ENCODE measurements at regions not wholly inside any gene's neighbourhood (a gene's known extent, or its start where the extent isn't known, plus 50 kb on each side); places are given as distances from the start of the nearest gene placed in this dataset.

- H3K4me3 Mint-ChIP-seq: no peak overlapping the region
- no CpG with 5 or more reads among the region's 9 CpGs for WGBS (ENCODE audit: extremely low coverage, insufficient read length, low lambda C conversion rate)
- H3K27ac Mint-ChIP-seq: no peak overlapping the region
Measured at GRCh38 chr18:24810561-24811305, 350.3 kb downstream of the HRH4 start.

More at GRCh38 chr18:24810561-24811305, 350.3 kb downstream of the HRH4 start:
- H4K5ac ChIP-seq (ENCODE audit: insufficient read length, low read depth, low read length): no peak overlapping the region
- no peak overlapping the region for H2BK120ac ChIP-seq (ENCODE audit: low read depth, low read length, poor library complexity, severe bottlenecking)
- H3K9ac ChIP-seq (ENCODE audit: extremely low read depth, insufficient read length, low read length): no peak overlapping the region
- H3K56ac ChIP-seq (ENCODE audit: insufficient read length, low read depth, low read length): no peak overlapping the region
- no peak for DNase-seq
- no peaks in the 10 kb centered on the region for H3K9me3 ChIP-seq (ENCODE audit: control insufficient read depth, low read depth, low read length)
- H2BK15ac ChIP-seq (ENCODE audit: low read depth, low read length): no peak overlapping the region
- H3K27me3 Mint-ChIP-seq (ENCODE audit: low read depth): peaks cover 1% of the 10 kb centered on the region
- H4K20me1 ChIP-seq (ENCODE audit: control insufficient read depth, insufficient read depth, insufficient read length): no peaks in the 10 kb centered on the region
- no peaks in the 10 kb centered on the region for H3K4me1 ChIP-seq (ENCODE audit: insufficient read depth, low read length)
- no peaks in the 10 kb centered on the region for H3K23me2 ChIP-seq (ENCODE audit: insufficient read length, low read depth, low read length, poor library complexity, severe bottlenecking)
- no peak overlapping the region for H3K4ac ChIP-seq (ENCODE audit: low read depth, low read length)
- no peak overlapping the region for H4K91ac ChIP-seq (ENCODE audit: insufficient read length, low read depth, low read length)
- H2BK5ac ChIP-seq (ENCODE audit: insufficient read length, low read length): no peak overlapping the region
- no peak overlapping the region for H2AK5ac ChIP-seq (ENCODE audit: insufficient read length, low read length)
- H3K4me1 Mint-ChIP-seq: peaks cover 21 to 22% of the 10 kb centered on the region in 2 experiments
- H3K18ac ChIP-seq (ENCODE audit: insufficient read length, low read depth, low read length): no peak overlapping the region
- H2BK20ac ChIP-seq (ENCODE audit: low read depth, low read length, poor library complexity, severe bottlenecking): no peak overlapping the region
- H3K27me3 ChIP-seq (ENCODE audit: insufficient read depth, low read length): no peaks in the 10 kb centered on the region
- H4K8ac ChIP-seq (replicated peaks; ENCODE audit: insufficient read length, low read depth, low read length): no peak overlapping the region
- H3K79me2 ChIP-seq (ENCODE audit: insufficient read depth, low read length): no peaks in the 10 kb centered on the region
- H2BK12ac ChIP-seq (ENCODE audit: insufficient read length, low read depth, low read length): no peak overlapping the region
- peaks cover 0 to 16% (median 0%) of the 10 kb centered on the region in 3 experiments; a peak in 3 of 7 replicates for H3K36me3 Mint-ChIP-seq (ENCODE audit: insufficient read depth in 1 of 3, low read depth in 3 of 3)
- H3K4me2 ChIP-seq (ENCODE audit: insufficient read depth, insufficient read length, low read length): no peak overlapping the region
- no peaks in the 10 kb centered on the region for H3K79me1 ChIP-seq (ENCODE audit: insufficient read depth, low read depth, low read length, poor library complexity, severe bottlenecking)
- no peak overlapping the region for H2AFZ ChIP-seq (ENCODE audit: low read length)
- no peak overlapping the region for H3T11ph ChIP-seq (ENCODE audit: low read length)
- no peak overlapping the region for H3K23ac ChIP-seq (ENCODE audit: insufficient read length, low read depth, low read length)
- no peak overlapping the region for H3K27ac ChIP-seq (ENCODE audit: insufficient read length, low read depth, low read length)
- H3K14ac ChIP-seq (ENCODE audit: insufficient read depth, low read length): no peak overlapping the region
- peaks cover 2 to 7% of the 10 kb centered on the region in 2 experiments; a peak in 3 of 5 replicates for H3K9me3 Mint-ChIP-seq
- no peak for TF ChIP-seq CTCF (conservative IDR thresholded peaks at IDR 0.05)
